ENCODE measurements at regions not wholly inside any gene's neighbourhood (a gene's known extent, or its start where the extent isn't known, plus 50 kb on each side); places are given as distances from the start of the nearest gene placed in this dataset.

- TF ChIP-seq DZIP1 (CRISPR knock-in tag; IDR thresholded peaks at IDR 0.05) (no peak), CHD4 (IDR thresholded peaks at IDR 0.05; ENCODE audit: borderline replicate concordance, low read length) (no peak), POLR2G (IDR thresholded peaks at IDR 0.05; ENCODE audit: low read depth, low read length) (no peak)
Measured at GRCh38 chrX:95729401-95729800, 955.2 kb upstream of the DIAPH2 start (continued).

DNA sequence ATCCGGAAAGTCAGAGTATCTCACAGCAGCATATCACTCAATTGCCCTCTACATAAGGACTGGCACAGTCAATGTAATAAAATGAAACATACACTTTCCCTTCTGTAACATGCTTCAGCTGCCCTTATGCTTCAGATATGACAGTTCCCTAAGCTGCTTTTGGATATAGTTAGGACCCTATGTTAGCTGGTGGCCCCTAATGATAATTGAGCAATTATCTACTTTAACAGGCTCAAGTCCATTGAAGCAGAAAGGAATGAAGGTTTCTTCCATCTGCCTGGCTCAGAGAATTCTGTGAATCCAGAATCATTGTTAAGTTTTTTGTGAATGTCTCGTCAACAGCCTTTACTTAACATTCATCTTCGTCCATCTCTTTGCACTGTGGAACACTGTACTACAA lies 951.2 kb upstream of the DIAPH2 start:
- no peak for FAIRE-seq

More for the DNA sequence above, 951.2 kb upstream of the DIAPH2 start:
- H3K4me1 ChIP-seq (ENCODE audit: insufficient read depth, low read length) = no peaks in the 10 kb centered on the region
- no peaks in the 10 kb centered on the region for H3K79me2 ChIP-seq (ENCODE audit: insufficient read depth, low read length)
- no peaks in the 10 kb centered on the region for H3K27me3 ChIP-seq (ENCODE audit: control insufficient read depth in 1 of 2, insufficient read depth in 2 of 2, low read length in 2 of 2)
- no peak overlapping the region for H3K4me3 ChIP-seq (replicated peaks in 1 of 3; ENCODE audit: insufficient read depth in 1 of 3, low read depth in 2 of 3, low read length in 3 of 3)
- no peaks in the 10 kb centered on the region for H3K9me3 ChIP-seq (ENCODE audit: low read length)
- CTCF ChIA-PET (ENCODE audit: low intra/inter-chr PET ratio, low total read pairs) = no interaction called here
- no peak for ATAC-seq
- intact Hi-C loops (cut with micrococcal nuclease; ENCODE audit: unreplicated experiment) = no loop called here
- WGBS (ENCODE audit: low lambda C conversion rate) = 38% methylated on average over 3 of the region's 3 CpGs
- H3K36me3 ChIP-seq (replicated peaks in 1 of 2; ENCODE audit: control insufficient read depth in 1 of 2, insufficient read depth in 2 of 2, low read length in 2 of 2) = no peaks in the 10 kb centered on the region
- H3K9ac ChIP-seq (ENCODE audit: insufficient read depth, low read depth, low read length) = no peak overlapping the region
- H4K20me1 ChIP-seq (ENCODE audit: insufficient read depth, low read length) = no peaks in the 10 kb centered on the region
- H3K4me2 ChIP-seq (ENCODE audit: low read depth, low read length) = no peak overlapping the region
- no TSS peak for BruUV-seq (replicated peaks)
- H2AFZ ChIP-seq (ENCODE audit: low read length) = no peak overlapping the region
- in situ Hi-C loops (cut with HindIII; ENCODE audit: extremely low pct_ligation_motif_present, low pct_unique_long_range_greater_than_20kb) = no loop called here
- POLR2A ChIA-PET = no interaction called here
- DNase-seq (ENCODE audit: low spot score) = no peak
- H3K27ac ChIP-seq (ENCODE audit: extremely low read length, insufficient read depth, low read length) = no peak overlapping the region
- TF ChIP-seq SIX4 (CRISPR knock-in tag; IDR thresholded peaks at IDR 0.05) (no peak), PRDM4 (CRISPR knock-in tag; IDR thresholded peaks at IDR 0.05; ENCODE audit: borderline replicate concordance) (no peak), ZNF382 (CRISPR knock-in tag; IDR thresholded peaks at IDR 0.05; ENCODE audit: borderline replicate concordance) (no peak), NCOR1 (IDR thresholded peaks at IDR 0.05; ENCODE audit: borderline replicate concordance, low read length) (no peak), FOXK1 (CRISPR knock-in tag; IDR thresholded peaks at IDR 0.05; ENCODE audit: borderline replicate concordance, low read depth) (no peak), ZNF33A (CRISPR knock-in tag; IDR thresholded peaks at IDR 0.05; ENCODE audit: borderline replicate concordance) (no peak), SALL2 (CRISPR knock-in tag; IDR thresholded peaks at IDR 0.05) (no peak)

Measured in HepG2 (cell line).